A673 (cell line): ENCODE measurements at regions not wholly inside any gene's neighbourhood (a gene's known extent, or its start where the extent isn't known, plus 50 kb on each side); places are given as distances from the start of the nearest gene placed in this dataset.

ENCODE experiments used
- EZH2 ChIP-seq: fragments of 200-600 bp; sonication (generic); IDR thresholded peaks from 2 replicates; pipeline ENCODE4 v1.6.1; 2017; ENCODE audit warnings: borderline replicate concordance, low read depth, mild to moderate bottlenecking, mixed read lengths, antibody characterized with exemption, low read length; ENCODE audit not compliant: poor library complexity, severe bottlenecking
- TF ChIP-seq, protein P1 (sequence below): fragments of 300-800, 200-600 bp; sonication (generic); conservative IDR thresholded peaks from 2 replicates; pipeline ENCODE4 v1.5.1; 2017; ENCODE audit warnings: low read depth, mild to moderate bottlenecking, antibody characterized with exemption, low read length, moderate library complexity, mixed read lengths

DNA sequence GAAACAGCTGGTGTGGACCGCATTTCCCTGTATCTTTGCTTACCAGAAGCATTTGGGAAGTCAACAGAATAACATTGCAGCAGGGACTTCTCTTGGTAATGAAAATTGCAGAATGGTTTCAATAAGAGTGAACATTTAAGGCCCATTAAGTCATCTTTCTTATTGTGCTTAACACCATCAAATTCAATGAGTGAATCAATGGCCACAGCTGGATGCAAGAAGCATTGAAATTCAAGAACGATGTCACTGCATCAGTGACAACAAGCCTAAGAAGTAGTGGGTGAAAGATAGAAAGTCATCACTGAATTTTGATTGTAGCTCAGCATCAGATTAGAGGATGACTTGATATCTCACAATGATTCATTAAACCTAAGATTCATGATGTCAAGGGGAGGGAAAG is 93.9 kb upstream of the GPM6A start:
- TF ChIP-seq, protein P1, sequence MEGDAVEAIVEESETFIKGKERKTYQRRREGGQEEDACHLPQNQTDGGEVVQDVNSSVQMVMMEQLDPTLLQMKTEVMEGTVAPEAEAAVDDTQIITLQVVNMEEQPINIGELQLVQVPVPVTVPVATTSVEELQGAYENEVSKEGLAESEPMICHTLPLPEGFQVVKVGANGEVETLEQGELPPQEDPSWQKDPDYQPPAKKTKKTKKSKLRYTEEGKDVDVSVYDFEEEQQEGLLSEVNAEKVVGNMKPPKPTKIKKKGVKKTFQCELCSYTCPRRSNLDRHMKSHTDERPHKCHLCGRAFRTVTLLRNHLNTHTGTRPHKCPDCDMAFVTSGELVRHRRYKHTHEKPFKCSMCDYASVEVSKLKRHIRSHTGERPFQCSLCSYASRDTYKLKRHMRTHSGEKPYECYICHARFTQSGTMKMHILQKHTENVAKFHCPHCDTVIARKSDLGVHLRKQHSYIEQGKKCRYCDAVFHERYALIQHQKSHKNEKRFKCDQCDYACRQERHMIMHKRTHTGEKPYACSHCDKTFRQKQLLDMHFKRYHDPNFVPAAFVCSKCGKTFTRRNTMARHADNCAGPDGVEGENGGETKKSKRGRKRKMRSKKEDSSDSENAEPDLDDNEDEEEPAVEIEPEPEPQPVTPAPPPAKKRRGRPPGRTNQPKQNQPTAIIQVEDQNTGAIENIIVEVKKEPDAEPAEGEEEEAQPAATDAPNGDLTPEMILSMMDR, result no peak
- TF ChIP-seq EZH2, result no peak
